OCI-LY1 (cell line): ENCODE measurements at regions not wholly inside any gene's neighbourhood (a gene's known extent, or its start where the extent isn't known, plus 50 kb on each side); places are given as distances from the start of the nearest gene placed in this dataset.

ENCODE experiments used
- H2AFZ ChIP-seq: fragments of 200-600 bp; sonication (generic), shearing (Covaris generic); 2 replicates; pipeline ENCODE4 v1.6.0; 2014; ENCODE audit warnings: antibody characterized with exemption, mild to moderate bottlenecking, low read length
- H3F3A ChIP-seq: fragments of 200-600 bp; sonication (generic), shearing (Covaris generic); 2 replicates; pipeline ENCODE4 v1.6.0; 2014; ENCODE audit warnings: mild to moderate bottlenecking, antibody characterized with exemption, low read length, moderate library complexity; ENCODE audit not compliant: insufficient read depth
- H3K27ac ChIP-seq: fragments of 200-600 bp; sonication (generic); 2 replicates; pipeline ENCODE4 v1.5.1; 2014; ENCODE audit warnings: low read length, mixed run types, mild to moderate bottlenecking, low read depth; ENCODE audit not compliant: poor library complexity, severe bottlenecking
- H3K27me3 ChIP-seq: fragments of 200-600 bp; sonication (generic); 2 replicates; pipeline ENCODE4 v1.6.0; 2014; ENCODE audit warnings: antibody characterized with exemption, mild to moderate bottlenecking, low read length, moderate library complexity; ENCODE audit not compliant: insufficient read depth
- H3K36me3 ChIP-seq: fragments of 200-600 bp; sonication (generic); 2 replicates; pipeline ENCODE4 v1.6.1; 2014; ENCODE audit warnings: mild to moderate bottlenecking, antibody characterized with exemption, low read length, moderate library complexity, mixed read lengths; ENCODE audit not compliant: insufficient read depth
- H3K4me1 ChIP-seq: fragments of 200-600 bp; sonication (generic); 2 replicates; pipeline ENCODE4 v1.5.1; 2014; ENCODE audit warnings: mild to moderate bottlenecking, low read length, moderate library complexity; ENCODE audit not compliant: insufficient read depth, severe bottlenecking
- H3K4me2 ChIP-seq: fragments of 200-600 bp; sonication (generic), shearing (Covaris generic); 2 replicates; pipeline ENCODE4 v1.6.1; 2014; ENCODE audit warnings: low read length
- H3K4me3 ChIP-seq: fragments of 200-600 bp; sonication (generic); 2 replicates; pipeline ENCODE4 v1.5.1; 2014; ENCODE audit warnings: low read length, low read depth, mild to moderate bottlenecking, mixed read lengths; ENCODE audit not compliant: poor library complexity, severe bottlenecking
- H3K79me2 ChIP-seq: fragments of 200-600 bp; shearing (Covaris generic); 2 replicates; pipeline ENCODE4 v1.6.1; 2016; ENCODE audit warnings: mixed run types, low read length, mixed read lengths; ENCODE audit not compliant: insufficient read depth
- H3K9ac ChIP-seq: fragments of 200-600 bp; sonication (generic), shearing (Covaris generic); 2 replicates; pipeline ENCODE4 v1.6.1; 2014; ENCODE audit warnings: mild to moderate bottlenecking, low read length, mixed read lengths
- H3K9me2 ChIP-seq: fragments of 200-600 bp; sonication (generic), shearing (Covaris generic); 2 replicates; pipeline ENCODE4 v1.6.1; 2014; ENCODE audit warnings: low read depth, mild to moderate bottlenecking, low read length, mixed read lengths
- H3K9me3 ChIP-seq: fragments of 200-600 bp; shearing (Covaris generic); 2 replicates; pipeline ENCODE4 v1.6.1; 2014; ENCODE audit warnings: low read length, mixed read lengths
- H4K20me1 ChIP-seq: fragments of 200-600 bp; sonication (generic), shearing (Covaris generic); 2 replicates; pipeline ENCODE4 v1.6.0; 2016; ENCODE audit warnings: mild to moderate bottlenecking, low read length; ENCODE audit not compliant: insufficient read depth
- CTCF ChIP-seq: fragments of 200-600 bp; sonication (generic), shearing (Covaris generic); IDR thresholded peaks from 2 replicates; pipeline ENCODE4 v1.5.1; 2017; ENCODE audit warnings: mild to moderate bottlenecking, antibody characterized with exemption, low read length, moderate library complexity, mixed read lengths
- EZH2 ChIP-seq: fragments of 200-600 bp; sonication (generic), shearing (Covaris generic); IDR thresholded peaks from 2 replicates; pipeline ENCODE4 v1.8.0; 2017; ENCODE audit warnings: borderline replicate concordance, mixed run types, mild to moderate bottlenecking, antibody characterized with exemption, low read length, moderate library complexity, mixed read lengths

GRCh38 chr18:2049986-2050385 lies 521.3 kb downstream of the METTL4 start:
- no peaks in the 10 kb centered on the region for H3K36me3 ChIP-seq
- H4K20me1 ChIP-seq = no peaks in the 10 kb centered on the region
- H2AFZ ChIP-seq = no peak overlapping the region
- no peak overlapping the region for H3K27ac ChIP-seq
- no peaks in the 10 kb centered on the region for H3K4me1 ChIP-seq
- H3K4me2 ChIP-seq = no peak overlapping the region
- TF ChIP-seq CTCF (no peak), EZH2 (no peak)
- no peak overlapping the region for H3K4me3 ChIP-seq
- H3F3A ChIP-seq = no peaks in the 10 kb centered on the region
- H3K9me2 ChIP-seq = no peaks in the 10 kb centered on the region
- no peak overlapping the region for H3K9ac ChIP-seq
- H3K79me2 ChIP-seq = no peaks in the 10 kb centered on the region
- no peaks in the 10 kb centered on the region for H3K9me3 ChIP-seq
- no peaks in the 10 kb centered on the region for H3K27me3 ChIP-seq

GRCh38 chr18:2050702-2051201 lies 520.6 kb downstream of the METTL4 start:
- H3K9ac ChIP-seq = no peak overlapping the region
- H3K9me2 ChIP-seq = no peaks in the 10 kb centered on the region
- no peaks in the 10 kb centered on the region for H3K79me2 ChIP-seq
- H3K27me3 ChIP-seq = no peaks in the 10 kb centered on the region
- H2AFZ ChIP-seq = no peak overlapping the region
- H3K4me2 ChIP-seq = no peak overlapping the region
- no peaks in the 10 kb centered on the region for H4K20me1 ChIP-seq
- no peak for TF ChIP-seq CTCF
- no peak for TF ChIP-seq EZH2
- no peaks in the 10 kb centered on the region for H3K9me3 ChIP-seq
- no peaks in the 10 kb centered on the region for H3K4me1 ChIP-seq
- H3K4me3 ChIP-seq = no peak overlapping the region
- no peaks in the 10 kb centered on the region for H3F3A ChIP-seq
- H3K36me3 ChIP-seq = no peaks in the 10 kb centered on the region
- no peak overlapping the region for H3K27ac ChIP-seq

DNA sequence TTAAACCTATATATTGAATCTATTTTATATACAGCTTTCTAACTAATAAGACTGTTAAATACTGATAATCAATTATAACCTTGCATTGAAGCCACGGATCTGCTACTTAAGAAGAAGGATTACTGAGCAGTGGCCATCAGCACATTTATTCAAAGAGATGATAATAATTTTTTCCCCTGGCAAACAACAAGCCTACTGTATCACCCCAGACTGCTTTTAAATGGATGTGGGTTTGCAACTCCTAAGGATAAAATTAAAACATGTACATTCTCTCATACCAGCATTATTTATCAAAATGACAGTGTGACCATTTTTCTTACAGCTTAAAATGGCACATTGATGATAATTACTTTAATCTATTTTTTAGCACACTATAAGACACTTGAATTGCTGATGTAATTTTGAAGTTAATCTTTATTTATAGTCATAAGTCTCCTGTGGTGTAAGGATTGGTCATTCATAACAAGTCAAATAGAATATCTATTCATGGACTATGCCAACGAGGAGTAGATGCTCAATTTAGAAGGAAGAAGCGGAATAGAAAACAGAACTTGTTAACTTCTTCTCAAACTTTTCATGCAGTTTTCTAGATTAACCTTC lies 517.7 kb downstream of the METTL4 start:
- Histone ChIP-seq H3K4me1 (no peaks in the 10 kb centered on the region), H3K27me3 (no peaks in the 10 kb centered on the region), H3K36me3 (no peaks in the 10 kb centered on the region), H3K79me2 (no peaks in the 10 kb centered on the region), H3K4me3 (no peak overlapping the region), H3F3A (no peaks in the 10 kb centered on the region), H3K4me2 (no peak overlapping the region), H3K9ac (no peak overlapping the region), H2AFZ (no peak overlapping the region), H3K27ac (no peak overlapping the region), H4K20me1 (no peaks in the 10 kb centered on the region), H3K9me3 (no peaks in the 10 kb centered on the region), H3K9me2 (no peaks in the 10 kb centered on the region)
- TF ChIP-seq EZH2 = no peak
- no peak for TF ChIP-seq CTCF
